ENCODE measurements at regions not wholly inside any gene's neighbourhood (a gene's known extent, or its start where the extent isn't known, plus 50 kb on each side); places are given as distances from the start of the nearest gene placed in this dataset.

- Histone ChIP-seq H3K36me3 (ENCODE audit: insufficient read depth, low read length) (no peaks in the 10 kb centered on the region), H3K9me3 (ENCODE audit: low read depth, low read length) (no peaks in the 10 kb centered on the region), H3K27ac (no peak overlapping the region), H3K4me3 (no peak overlapping the region), H3K9ac (ENCODE audit: insufficient read length) (no peak overlapping the region)
- no peak for TF ChIP-seq EZH2 (IDR thresholded peaks at IDR 0.05)
- TF ChIP-seq FOXP2 (optimal IDR thresholded peaks at IDR 0.05; ENCODE audit: control extremely low read depth, extremely low read length, insufficient read depth): no peak
- TF ChIP-seq POLR2AphosphoS5 (IDR thresholded peaks at IDR 0.05; ENCODE audit: borderline replicate concordance, low read depth, low read length): no peak
- DNase-seq (ENCODE audit: low read depth, low spot score): no peak
Observed at GRCh38 chr4:128665514-128665913, 144.0 kb upstream of the JADE1 start.

GRCh38 chr4:128663325-128663724, 146.2 kb upstream of the JADE1 start:
- Histone ChIP-seq H3K4me3 (no peak overlapping the region), H3K27ac (no peak overlapping the region), H3K9ac (ENCODE audit: insufficient read length) (no peak overlapping the region), H3K9me3 (ENCODE audit: low read depth, low read length) (no peaks in the 10 kb centered on the region), H3K36me3 (ENCODE audit: insufficient read depth, low read length) (no peaks in the 10 kb centered on the region)
- no peak for DNase-seq (ENCODE audit: low read depth, low spot score)
- no peak for TF ChIP-seq FOXP2 (optimal IDR thresholded peaks at IDR 0.05; ENCODE audit: control extremely low read depth, extremely low read length, insufficient read depth)
- TF ChIP-seq EZH2 (IDR thresholded peaks at IDR 0.05): no peak
- no peak for TF ChIP-seq POLR2AphosphoS5 (IDR thresholded peaks at IDR 0.05; ENCODE audit: borderline replicate concordance, low read depth, low read length)

GRCh38 chr4:128661479-128661878, 148.0 kb upstream of the JADE1 start:
- no peak for DNase-seq (ENCODE audit: low read depth, low spot score)
- no peaks in the 10 kb centered on the region for H3K36me3 ChIP-seq (ENCODE audit: insufficient read depth, low read length)
- H3K4me3 ChIP-seq: no peak overlapping the region
- TF ChIP-seq FOXP2 (optimal IDR thresholded peaks at IDR 0.05; ENCODE audit: control extremely low read depth, extremely low read length, insufficient read depth) (no peak), EZH2 (IDR thresholded peaks at IDR 0.05) (no peak), POLR2AphosphoS5 (IDR thresholded peaks at IDR 0.05; ENCODE audit: borderline replicate concordance, low read depth, low read length) (no peak)
- H3K9ac ChIP-seq (ENCODE audit: insufficient read length): no peak overlapping the region
- H3K27ac ChIP-seq: no peak overlapping the region
- H3K9me3 ChIP-seq (ENCODE audit: low read depth, low read length): no peaks in the 10 kb centered on the region

- no peak overlapping the region for H3K9ac ChIP-seq (ENCODE audit: insufficient read length)
- H3K36me3 ChIP-seq (ENCODE audit: insufficient read depth, low read length): no peaks in the 10 kb centered on the region
- no peak overlapping the region for H3K4me3 ChIP-seq
- no peak for DNase-seq (ENCODE audit: low read depth, low spot score)
- no peak overlapping the region for H3K27ac ChIP-seq
- H3K9me3 ChIP-seq (ENCODE audit: low read depth, low read length): no peaks in the 10 kb centered on the region
- TF ChIP-seq EZH2 (IDR thresholded peaks at IDR 0.05): no peak
Observed at GRCh38 chr4:128660361-128661215, 148.9 kb upstream of the JADE1 start.

- H3K9ac ChIP-seq (ENCODE audit: insufficient read length): no peak overlapping the region
- no peak for DNase-seq (ENCODE audit: low read depth, low spot score)
- H3K9me3 ChIP-seq (ENCODE audit: low read depth, low read length): no peaks in the 10 kb centered on the region
- TF ChIP-seq POLR2AphosphoS5 (IDR thresholded peaks at IDR 0.05; ENCODE audit: borderline replicate concordance, low read depth, low read length) (no peak), FOXP2 (optimal IDR thresholded peaks at IDR 0.05; ENCODE audit: control extremely low read depth, extremely low read length, insufficient read depth) (no peak), EZH2 (IDR thresholded peaks at IDR 0.05) (no peak)
- no peak overlapping the region for H3K27ac ChIP-seq
- H3K36me3 ChIP-seq (ENCODE audit: insufficient read depth, low read length): no peaks in the 10 kb centered on the region
- H3K4me3 ChIP-seq: no peak overlapping the region
Observed at GRCh38 chr4:128658214-128658631, 151.3 kb upstream of the JADE1 start.

- DNase-seq (ENCODE audit: low read depth, low spot score): no peak
- Histone ChIP-seq H3K9ac (ENCODE audit: insufficient read length) (no peak overlapping the region), H3K9me3 (ENCODE audit: low read depth, low read length) (no peaks in the 10 kb centered on the region), H3K36me3 (ENCODE audit: insufficient read depth, low read length) (no peaks in the 10 kb centered on the region), H3K27ac (no peak overlapping the region), H3K4me3 (no peak overlapping the region)
- TF ChIP-seq POLR2AphosphoS5 (IDR thresholded peaks at IDR 0.05; ENCODE audit: borderline replicate concordance, low read depth, low read length) (no peak), EZH2 (IDR thresholded peaks at IDR 0.05) (no peak), FOXP2 (optimal IDR thresholded peaks at IDR 0.05; ENCODE audit: control extremely low read depth, extremely low read length, insufficient read depth) (no peak)
Observed at GRCh38 chr4:128657638-128658037, 151.9 kb upstream of the JADE1 start.

GRCh38 chr4:128654465-128654864, 155.0 kb upstream of the JADE1 start:
- TF ChIP-seq POLR2AphosphoS5 (IDR thresholded peaks at IDR 0.05; ENCODE audit: borderline replicate concordance, low read depth, low read length) (no peak), FOXP2 (optimal IDR thresholded peaks at IDR 0.05; ENCODE audit: control extremely low read depth, extremely low read length, insufficient read depth) (no peak)
- Histone ChIP-seq H3K4me3 (no peak overlapping the region), H3K27ac (no peak overlapping the region), H3K36me3 (ENCODE audit: insufficient read depth, low read length) (no peaks in the 10 kb centered on the region), H3K9ac (ENCODE audit: insufficient read length) (no peak overlapping the region), H3K9me3 (ENCODE audit: low read depth, low read length) (no peaks in the 10 kb centered on the region)
- DNase-seq (ENCODE audit: low read depth, low spot score): no peak

GRCh38 chr4:128653527-128654444, 155.7 kb upstream of the JADE1 start:
- DNase-seq (ENCODE audit: low read depth, low spot score): no peak
- no peaks in the 10 kb centered on the region for H3K9me3 ChIP-seq (ENCODE audit: low read depth, low read length)
- H3K4me3 ChIP-seq: no peak overlapping the region
- H3K27ac ChIP-seq: no peak overlapping the region
- TF ChIP-seq EZH2 (IDR thresholded peaks at IDR 0.05) (no peak), POLR2AphosphoS5 (IDR thresholded peaks at IDR 0.05; ENCODE audit: borderline replicate concordance, low read depth, low read length) (no peak), FOXP2 (optimal IDR thresholded peaks at IDR 0.05; ENCODE audit: control extremely low read depth, extremely low read length, insufficient read depth) (no peak)
- no peak overlapping the region for H3K9ac ChIP-seq (ENCODE audit: insufficient read length)
- no peaks in the 10 kb centered on the region for H3K36me3 ChIP-seq (ENCODE audit: insufficient read depth, low read length)
